ENCODE measurements at regions not wholly inside any gene's neighbourhood (a gene's known extent, or its start where the extent isn't known, plus 50 kb on each side); places are given as distances from the start of the nearest gene placed in this dataset.

- no peak for DNase-seq (ENCODE audit: low read depth)
Observed at GRCh38 chr11:104830508-104830907, 67.8 kb downstream of the CASP12 start.

GRCh38 chr11:104830080-104830479 is 68.2 kb downstream of the CASP12 start:
- DNase-seq (ENCODE audit: low read depth) = no peak

DNA sequence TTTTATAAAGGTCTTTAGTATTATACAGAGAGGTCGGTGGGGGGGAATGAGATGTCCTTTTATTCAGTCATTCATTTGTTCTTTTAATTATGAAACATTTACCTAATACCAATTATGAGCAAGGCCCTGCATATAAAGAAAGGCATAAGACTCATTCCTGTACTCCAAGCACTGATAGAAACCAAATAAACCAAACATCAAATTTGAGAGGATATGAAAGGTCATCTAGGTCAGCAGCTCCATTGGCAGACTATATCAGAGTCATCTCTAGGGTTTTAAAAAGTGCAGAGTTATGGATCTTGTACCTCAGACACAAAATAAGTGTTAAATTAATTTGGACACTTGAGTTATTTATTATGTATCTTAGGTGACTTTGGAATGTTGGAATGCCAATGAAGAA is 71.5 kb downstream of the CASP12 start:
- DNase-seq (ENCODE audit: low read depth) = no peak

- no peak for DNase-seq (ENCODE audit: low read depth)
Observed at GRCh38 chr11:104823657-104824056, 74.6 kb downstream of the CASP12 start.

GRCh38 chr11:104820431-104820830 is 77.8 kb downstream of the CASP12 start:
- DNase-seq (ENCODE audit: low read depth) = no peak

DNA sequence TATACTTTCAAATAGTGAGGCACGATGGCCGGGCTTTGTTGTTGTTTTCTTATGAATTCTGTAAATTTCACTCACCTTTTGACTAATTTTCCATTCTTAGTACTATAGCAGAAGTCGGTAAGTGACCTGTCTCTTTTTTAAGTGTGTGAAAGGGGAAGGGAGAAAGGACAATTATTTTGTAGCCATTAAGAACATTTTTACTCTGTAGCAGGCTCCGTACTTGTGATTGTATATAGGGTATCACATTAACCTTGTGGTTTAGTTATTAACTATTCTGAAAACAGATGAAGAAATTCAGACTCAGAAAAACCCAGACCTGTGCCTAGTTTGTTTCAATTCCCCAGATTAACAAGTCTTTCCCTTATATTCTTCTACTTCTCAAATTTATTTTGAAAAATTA is 78.7 kb downstream of the CASP12 start:
- DNase-seq (ENCODE audit: low read depth) = no peak

DNA sequence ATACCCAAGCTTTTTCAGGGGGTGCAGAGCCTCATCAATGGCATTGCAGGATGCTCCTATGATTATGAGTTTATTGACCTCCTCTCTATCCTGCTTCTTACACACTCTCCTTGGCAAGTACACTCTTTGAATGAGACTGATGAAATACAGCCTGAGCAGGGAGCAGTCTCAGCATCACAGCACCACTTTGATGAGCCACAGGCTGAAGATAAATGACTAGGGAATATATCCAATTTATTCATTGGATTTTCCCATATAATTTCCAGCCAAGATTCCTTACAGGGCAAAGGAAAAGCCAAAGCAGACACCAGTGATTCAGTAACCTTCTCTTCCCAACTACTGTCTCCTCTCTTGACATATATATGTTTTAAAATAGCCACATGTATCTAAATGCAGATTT is 79.2 kb downstream of the CASP12 start:
- DNase-seq (ENCODE audit: low read depth) = no peak

DNA sequence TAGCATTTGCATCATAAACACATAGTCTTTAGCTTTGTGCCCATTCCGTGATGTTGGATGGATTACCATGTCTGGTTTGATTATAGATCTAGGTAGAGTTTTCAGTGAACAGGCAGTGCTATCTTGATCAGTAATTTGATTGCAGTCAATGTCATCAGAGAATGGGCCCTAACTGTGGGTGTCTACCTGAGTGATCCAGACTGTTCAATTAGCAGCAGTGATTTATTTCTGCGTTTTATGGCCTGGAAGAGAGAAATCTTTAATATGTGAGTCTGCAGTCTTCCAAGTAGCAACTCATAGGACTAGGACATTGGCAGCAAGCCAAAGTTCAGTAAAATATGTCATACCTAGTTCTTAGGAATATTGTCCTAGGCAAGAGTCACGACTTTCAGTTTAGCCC is 80.3 kb downstream of the CASP12 start:
- DNase-seq (ENCODE audit: low read depth) = no peak

DNA sequence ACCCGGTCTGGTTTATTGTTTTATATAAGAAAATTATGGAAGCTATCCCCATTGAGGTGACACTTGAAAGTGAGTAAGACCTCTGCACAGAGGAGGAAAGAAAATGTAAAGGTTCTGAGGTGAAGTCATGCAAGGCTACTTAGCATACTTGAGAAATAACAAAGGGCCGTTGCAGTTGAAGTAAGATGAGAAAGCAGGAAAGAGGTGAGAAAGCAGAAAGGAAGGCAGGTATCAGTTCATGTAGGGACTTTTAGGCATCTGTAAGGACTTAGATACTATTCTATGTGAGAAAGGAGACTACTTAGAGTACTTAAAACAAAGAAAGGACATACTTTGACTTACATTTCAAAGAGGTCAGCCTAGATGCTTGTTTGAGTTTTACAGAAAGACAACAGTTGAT is 84.7 kb downstream of the CASP12 start:
- no peak for DNase-seq (ENCODE audit: low read depth)

DNA sequence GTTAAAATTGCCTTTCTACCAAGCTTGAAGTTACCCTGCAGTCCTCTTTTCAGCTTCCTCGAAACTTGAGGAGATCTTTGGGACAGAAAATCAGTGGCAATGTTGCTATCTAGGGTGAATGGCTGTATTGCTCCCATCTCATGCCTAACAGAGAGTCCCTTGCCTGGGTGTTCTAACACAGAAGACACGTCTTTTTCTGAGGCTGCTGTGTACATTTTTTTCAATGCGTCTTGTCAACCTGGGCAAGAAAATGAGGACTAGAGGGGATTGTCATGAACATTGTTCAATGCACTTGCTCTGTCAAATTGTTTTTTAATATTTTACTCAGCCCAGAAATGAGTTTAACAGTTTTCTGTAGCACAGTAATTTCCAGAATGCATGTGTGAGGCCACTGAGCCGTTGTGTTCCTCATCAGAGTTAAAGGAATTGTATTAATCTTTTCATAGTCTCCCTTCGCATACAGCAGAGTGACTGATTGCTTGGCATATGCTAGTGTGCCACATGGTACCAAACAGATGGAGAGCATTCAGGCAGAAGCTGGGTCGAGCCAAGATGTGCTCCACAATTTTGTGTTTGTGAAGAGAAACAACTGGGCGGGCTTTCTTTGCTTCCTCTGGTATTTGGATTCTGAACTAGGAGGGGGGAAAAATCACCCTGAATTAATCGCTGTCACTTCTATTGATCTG is 86.0 kb downstream of the CASP12 start:
- no peak for DNase-seq (ENCODE audit: low read depth)

DNA sequence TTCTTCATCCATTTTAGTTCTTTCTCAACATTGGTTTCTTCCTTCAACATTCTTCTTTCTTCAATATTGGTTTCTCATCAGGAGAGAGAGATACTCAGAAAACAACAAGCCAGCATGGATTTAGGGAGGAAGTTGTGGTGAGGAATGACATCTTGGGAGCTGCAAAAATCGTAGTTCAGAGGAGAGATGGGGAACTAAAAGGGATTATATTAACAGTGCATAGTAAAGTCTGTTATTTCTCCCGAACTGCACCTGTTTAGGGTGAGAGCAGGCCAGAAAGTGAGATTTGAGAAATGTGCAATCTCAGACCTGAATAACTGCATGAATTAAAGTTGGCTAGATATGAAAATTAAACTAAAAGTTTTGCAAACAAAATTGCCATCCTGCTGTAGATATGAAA is 94.5 kb downstream of the CASP12 start:
- no peak for DNase-seq (ENCODE audit: low read depth)

GRCh38 chr11:104799251-104799650 is 99.0 kb downstream of the CASP12 start:
- DNase-seq (ENCODE audit: low read depth) = no peak

DNA sequence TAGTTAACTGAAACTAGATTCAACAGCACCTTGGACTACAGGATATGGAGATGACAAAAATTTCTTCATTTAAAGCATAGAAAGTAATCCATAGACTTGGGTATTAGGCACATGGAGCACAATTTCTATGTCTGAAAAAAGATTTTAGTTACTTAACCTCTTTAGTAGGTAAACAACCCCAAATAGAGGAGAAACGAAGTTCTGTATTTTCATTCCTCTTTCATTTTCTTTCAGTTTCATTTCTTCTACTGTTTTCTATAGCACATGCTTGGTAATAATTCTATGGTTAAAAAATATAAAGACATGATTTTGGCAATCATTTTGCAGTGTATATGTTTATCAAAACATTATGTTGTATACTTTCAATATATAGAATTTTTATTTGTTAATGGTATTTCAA is 99.5 kb downstream of the CASP12 start:
- DNase-seq (ENCODE audit: low read depth) = no peak

- no peak for DNase-seq (ENCODE audit: low read depth)
Observed at GRCh38 chr11:104796301-104796700, 102.0 kb downstream of the CASP12 start.

- DNase-seq (ENCODE audit: low read depth) = no peak
Observed at GRCh38 chr11:104795501-104796213, 102.6 kb downstream of the CASP12 start.

- DNase-seq (ENCODE audit: low read depth) = no peak
Observed at GRCh38 chr11:104792861-104793260, 105.4 kb downstream of the CASP12 start.

GRCh38 chr11:104791896-104792295 is 106.4 kb downstream of the CASP12 start:
- no peak for DNase-seq (ENCODE audit: low read depth)

GRCh38 chr11:104784684-104785460 is 113.4 kb downstream of the CASP12 start:
- no peak for DNase-seq (ENCODE audit: low read depth)

- DNase-seq (ENCODE audit: low read depth) = no peak
Observed at GRCh38 chr11:104783241-104783640, 115.0 kb downstream of the CASP12 start.

GRCh38 chr11:104782377-104782754 is 115.9 kb downstream of the CASP12 start:
- DNase-seq (ENCODE audit: low read depth) = no peak

- no peak for DNase-seq (ENCODE audit: low read depth)
Observed at GRCh38 chr11:104781719-104782376, 116.4 kb downstream of the CASP12 start.

DNA sequence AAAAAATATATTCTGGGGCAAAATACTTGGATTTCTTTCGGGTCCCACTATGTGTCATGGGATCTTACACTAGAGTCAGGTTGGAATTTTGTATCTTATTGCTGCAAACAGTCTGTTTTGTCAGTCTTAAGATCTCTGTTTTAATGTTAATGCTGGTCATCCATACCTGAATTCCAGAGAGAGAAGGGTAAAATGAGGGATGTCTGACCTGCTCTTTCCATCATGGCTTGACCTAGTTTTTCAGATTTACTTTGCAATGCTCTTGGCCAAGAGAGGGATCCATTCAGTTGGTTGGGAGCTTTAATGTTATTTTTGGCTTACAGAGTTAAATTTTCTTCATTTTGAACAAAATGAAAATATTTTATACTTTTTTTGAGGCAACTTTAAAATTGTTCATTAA is 117.2 kb downstream of the CASP12 start:
- no peak for DNase-seq (ENCODE audit: low read depth)

Data from stimulated activated CD8-positive, alpha-beta memory T cell treated with anti-CD3 and anti-CD28 coated beads, Interleukin-4, amount 100 ng/mL, for 24 hours (primary cell).